ENCODE measurements at regions not wholly inside any gene's neighbourhood (a gene's known extent, or its start where the extent isn't known, plus 50 kb on each side); places are given as distances from the start of the nearest gene placed in this dataset.
A peak's percentile ranks its signal among the peaks of the same experiment; 100 is the strongest.

DNA sequence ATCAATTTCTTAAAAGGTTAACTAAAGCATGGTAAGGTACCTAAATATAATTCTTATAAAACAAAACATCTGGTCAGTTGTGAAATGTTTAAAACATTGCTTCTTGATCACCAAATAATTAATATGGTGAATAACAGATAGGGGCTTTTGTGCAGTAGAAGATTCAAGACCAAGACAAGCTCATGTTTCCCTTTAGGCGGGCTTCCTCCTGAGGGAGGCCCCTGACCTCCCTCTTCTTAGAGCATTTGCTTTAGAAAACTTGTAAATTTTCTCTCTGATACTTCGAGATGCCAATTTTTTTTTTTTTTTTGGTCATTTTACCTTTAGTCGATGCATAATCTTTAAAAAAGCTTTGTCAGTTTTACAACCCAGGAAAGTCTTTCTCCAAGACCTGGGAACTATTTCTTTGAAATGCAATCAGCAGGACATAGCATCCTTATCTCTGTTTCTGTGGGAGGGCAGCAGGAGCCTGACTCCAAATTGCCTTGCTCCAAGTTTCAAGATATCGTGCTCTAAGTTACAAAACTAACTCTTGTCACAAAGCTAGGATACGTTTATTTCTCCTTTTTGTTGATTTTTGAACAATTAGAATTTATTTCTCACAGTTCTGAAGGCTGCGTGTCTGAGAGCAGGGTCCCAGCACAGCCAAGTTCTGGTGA, 66.6 kb upstream of the BICD1 start:
- H3K4me3 ChIP-seq (ENCODE audit: low read length): no peak overlapping the region
- no peak overlapping the region for H3K27ac ChIP-seq (ENCODE audit: low read length)
- Mint-ChIP-seq H3K9me3 (peaks cover 3 to 9% of the 10 kb centered on the region in 2 donors), H3K36me3 (peaks cover 10% of the 10 kb centered on the region), H3K27ac (no peak overlapping the region), H3K4me3 (no peak overlapping the region), H3K27me3 (ENCODE audit: low read depth in 2 of 2) (no peaks in the 10 kb centered on the region), H3K4me1 (no peaks in the 10 kb centered on the region)
- H3K27me3 ChIP-seq (ENCODE audit: control insufficient read depth, insufficient read depth, low read length): no peaks in the 10 kb centered on the region
- no peaks in the 10 kb centered on the region for H3K36me3 ChIP-seq (ENCODE audit: control insufficient read depth, insufficient read depth, low read length)
- ATAC-seq (no peak), DNase-seq (no peak)
- 84% methylated on average over 6 of the region's 6 CpGs for WGBS (ENCODE audit: insufficient coverage)
- TF ChIP-seq, protein P1, sequence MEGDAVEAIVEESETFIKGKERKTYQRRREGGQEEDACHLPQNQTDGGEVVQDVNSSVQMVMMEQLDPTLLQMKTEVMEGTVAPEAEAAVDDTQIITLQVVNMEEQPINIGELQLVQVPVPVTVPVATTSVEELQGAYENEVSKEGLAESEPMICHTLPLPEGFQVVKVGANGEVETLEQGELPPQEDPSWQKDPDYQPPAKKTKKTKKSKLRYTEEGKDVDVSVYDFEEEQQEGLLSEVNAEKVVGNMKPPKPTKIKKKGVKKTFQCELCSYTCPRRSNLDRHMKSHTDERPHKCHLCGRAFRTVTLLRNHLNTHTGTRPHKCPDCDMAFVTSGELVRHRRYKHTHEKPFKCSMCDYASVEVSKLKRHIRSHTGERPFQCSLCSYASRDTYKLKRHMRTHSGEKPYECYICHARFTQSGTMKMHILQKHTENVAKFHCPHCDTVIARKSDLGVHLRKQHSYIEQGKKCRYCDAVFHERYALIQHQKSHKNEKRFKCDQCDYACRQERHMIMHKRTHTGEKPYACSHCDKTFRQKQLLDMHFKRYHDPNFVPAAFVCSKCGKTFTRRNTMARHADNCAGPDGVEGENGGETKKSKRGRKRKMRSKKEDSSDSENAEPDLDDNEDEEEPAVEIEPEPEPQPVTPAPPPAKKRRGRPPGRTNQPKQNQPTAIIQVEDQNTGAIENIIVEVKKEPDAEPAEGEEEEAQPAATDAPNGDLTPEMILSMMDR (IDR thresholded peaks at IDR 0.05): no peak
- H3K9me3 ChIP-seq (ENCODE audit: control insufficient read depth, insufficient read depth, low read length): peaks cover 18% of the 10 kb centered on the region
- H3K4me1 ChIP-seq (ENCODE audit: control insufficient read depth, insufficient read depth, low read length): no peaks in the 10 kb centered on the region
- intact Hi-C loops (cut with micrococcal nuclease): no loop called here

DNA sequence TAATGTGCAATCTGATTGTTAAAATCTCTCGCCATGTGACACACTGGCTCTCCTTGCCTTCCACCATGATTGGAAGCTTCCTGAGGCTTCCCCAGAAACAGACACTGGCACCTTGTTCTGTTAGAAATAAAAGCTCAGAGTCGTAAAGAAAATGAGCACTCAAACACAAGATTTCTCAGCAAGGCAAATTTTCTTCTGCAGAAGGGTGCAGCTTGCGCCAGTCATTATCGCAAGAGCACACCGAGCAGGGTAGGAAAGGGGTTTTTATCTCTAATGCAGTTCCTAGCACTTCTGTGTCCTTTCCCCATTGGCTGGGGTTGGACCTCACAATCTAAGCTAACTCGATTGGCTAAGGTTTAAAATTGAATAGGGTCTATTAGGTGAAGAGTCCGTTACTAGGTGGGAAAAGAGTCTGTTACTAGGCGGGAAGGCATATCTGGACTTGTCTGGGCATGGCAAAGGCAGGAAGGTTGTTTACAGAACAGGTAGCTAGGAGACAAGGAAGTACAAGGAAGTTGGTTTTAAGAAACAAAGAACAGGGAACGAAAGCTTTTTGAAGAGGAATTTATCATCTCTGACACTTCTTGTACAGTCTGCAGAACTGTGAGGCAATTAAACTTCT, 62.6 kb upstream of the BICD1 start:
- Histone ChIP-seq H3K4me3 (ENCODE audit: low read length) (no peak overlapping the region), H3K9me3 (ENCODE audit: control insufficient read depth, insufficient read depth, low read length) (peaks cover 18% of the 10 kb centered on the region), H3K4me1 (ENCODE audit: control insufficient read depth, insufficient read depth, low read length) (no peaks in the 10 kb centered on the region), H3K27me3 (ENCODE audit: control insufficient read depth, insufficient read depth, low read length) (no peaks in the 10 kb centered on the region), H3K27ac (ENCODE audit: low read length) (no peak overlapping the region), H3K36me3 (ENCODE audit: control insufficient read depth, insufficient read depth, low read length) (no peaks in the 10 kb centered on the region)
- no peak for ATAC-seq
- intact Hi-C loops (cut with micrococcal nuclease): no loop called here
- peaks cover 0 to 5% of the 10 kb centered on the region in 2 donors for H3K4me1 Mint-ChIP-seq
- TF ChIP-seq, protein P1 (IDR thresholded peaks at IDR 0.05): no peak
- H3K4me3 Mint-ChIP-seq: no peak overlapping the region
- H3K36me3 Mint-ChIP-seq: peaks cover 10% of the 10 kb centered on the region
- WGBS (ENCODE audit: insufficient coverage): 89% methylated on average over 8 of the region's 9 CpGs
- peaks cover 3 to 9% of the 10 kb centered on the region in 2 donors for H3K9me3 Mint-ChIP-seq
- no peak for DNase-seq
- no peaks in the 10 kb centered on the region for H3K27me3 Mint-ChIP-seq (ENCODE audit: low read depth in 2 of 2)
- no peak overlapping the region for H3K27ac Mint-ChIP-seq

DNA sequence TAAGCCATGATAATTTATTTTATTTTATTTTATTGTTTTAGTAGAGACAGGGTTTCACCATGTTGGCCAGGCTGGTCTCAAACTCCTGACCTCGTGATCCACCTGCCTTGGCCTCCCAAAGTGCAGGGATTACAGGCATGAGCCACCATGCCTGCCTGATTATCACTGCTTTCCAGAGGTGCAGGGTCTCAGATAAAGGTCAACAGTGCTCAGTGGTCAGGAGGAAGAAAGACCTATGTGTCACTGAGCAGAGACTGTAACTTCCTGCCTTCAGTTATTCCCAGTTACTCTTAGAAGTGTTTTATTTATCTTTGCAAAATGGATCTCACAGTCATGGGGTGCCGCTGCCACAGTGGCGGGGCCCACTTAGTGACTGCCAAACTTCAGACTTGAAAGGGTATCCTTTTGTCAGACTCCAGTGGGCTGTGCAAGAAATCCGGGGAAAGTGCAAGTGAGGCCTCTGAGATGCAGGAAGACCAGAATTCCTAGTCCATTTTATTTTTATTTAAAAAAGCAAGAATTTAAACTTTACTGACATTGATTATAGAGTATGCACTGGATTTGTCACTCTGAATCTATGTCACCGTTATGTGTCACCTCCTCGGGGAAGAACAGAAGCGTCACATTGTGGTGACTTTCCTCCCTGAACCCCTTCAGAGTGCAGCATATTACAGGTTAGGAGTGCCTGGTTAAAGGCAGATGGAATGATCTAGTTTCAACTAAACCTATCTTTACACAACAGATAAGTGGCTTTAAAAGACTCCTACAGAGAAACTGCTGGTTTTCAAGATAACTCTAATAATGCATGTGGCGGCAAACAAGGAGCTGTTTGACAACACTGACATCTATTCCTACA, 59.1 kb upstream of the BICD1 start:
- Histone ChIP-seq H3K27me3 (ENCODE audit: control insufficient read depth, insufficient read depth, low read length) (no peaks in the 10 kb centered on the region), H3K9me3 (ENCODE audit: control insufficient read depth, insufficient read depth, low read length) (peaks cover 18% of the 10 kb centered on the region), H3K4me1 (ENCODE audit: control insufficient read depth, insufficient read depth, low read length) (no peaks in the 10 kb centered on the region), H3K36me3 (ENCODE audit: control insufficient read depth, insufficient read depth, low read length) (no peaks in the 10 kb centered on the region), H3K27ac (ENCODE audit: low read length) (no peak overlapping the region), H3K4me3 (ENCODE audit: low read length) (no peak overlapping the region)
- Mint-ChIP-seq H3K9me3 (peaks cover 3 to 9% of the 10 kb centered on the region in 2 donors), H3K36me3 (peaks cover 10% of the 10 kb centered on the region), H3K27me3 (ENCODE audit: low read depth in 2 of 2) (no peaks in the 10 kb centered on the region), H3K4me3 (no peak overlapping the region), H3K4me1 (peaks cover 0 to 5% of the 10 kb centered on the region in 2 donors), H3K27ac (no peak overlapping the region)
- no peak for DNase-seq
- TF ChIP-seq, protein P1 (IDR thresholded peaks at IDR 0.05): no peak
- WGBS (ENCODE audit: insufficient coverage): 69% methylated on average over 8 of the region's 8 CpGs
- peak in 1 of 3 donors; percentile 59 for ATAC-seq
- intact Hi-C loops (cut with micrococcal nuclease): no loop called here
